Glomerular visceral epithelial cell (primary cell): ENCODE measurements at regions not wholly inside any gene's neighbourhood (a gene's known extent, or its start where the extent isn't known, plus 50 kb on each side); places are given as distances from the start of the nearest gene placed in this dataset.
A peak's percentile ranks its signal among the peaks of the same experiment; 100 is the strongest.

Experiments used
- DNase-seq: peaks from one replicate; pipeline ENCODE4 v3.0.0-alpha.2; 2016; ENCODE audit errors: extremely low spot score

GRCh38 chrX:120819126-120819525 is 56.5 kb downstream of the CT47B1 start:
- no peak for DNase-seq

GRCh38 chrX:120813982-120814381 is 61.7 kb downstream of the CT47B1 start:
- no peak for DNase-seq

- DNase-seq = no peak
Observed at GRCh38 chrX:120801426-120801825, 74.2 kb downstream of the CT47B1 start.

GRCh38 chrX:120797188-120797851 is 78.3 kb downstream of the CT47B1 start:
- DNase-seq = no peak

GRCh38 chrX:120795301-120795700 is 80.4 kb downstream of the CT47B1 start:
- no peak for DNase-seq

- DNase-seq = no peak
Observed at GRCh38 chrX:120794525-120794975, 81.1 kb downstream of the CT47B1 start.

GRCh38 chrX:120793098-120793497 is 82.6 kb downstream of the CT47B1 start:
- DNase-seq = no peak

GRCh38 chrX:120791013-120791643 is 84.5 kb downstream of the CT47B1 start:
- peak; percentile 33 for DNase-seq

GRCh38 chrX:120790552-120790951 is 85.1 kb downstream of the CT47B1 start:
- no peak for DNase-seq

GRCh38 chrX:120790118-120790517 is 85.5 kb downstream of the CT47B1 start:
- DNase-seq = peak; percentile 60

- DNase-seq = peak; percentile 1
Observed at GRCh38 chrX:120781403-120781802, 94.3 kb downstream of the CT47B1 start.

GRCh38 chrX:120775959-120776358 is 99.7 kb downstream of the CT47B1 start:
- DNase-seq = no peak

- DNase-seq = no peak
Observed at GRCh38 chrX:120774606-120775005, 101.1 kb downstream of the CT47B1 start.

- no peak for DNase-seq
Observed at GRCh38 chrX:120773801-120774200, 101.9 kb downstream of the CT47B1 start.

GRCh38 chrX:120769576-120770341 is 105.9 kb downstream of the CT47B1 start:
- DNase-seq = peak; percentile 38

GRCh38 chrX:120768681-120769080 is 107.0 kb downstream of the CT47B1 start:
- peak; percentile 1 for DNase-seq

GRCh38 chrX:120768254-120768653 is 107.4 kb downstream of the CT47B1 start:
- DNase-seq = no peak

GRCh38 chrX:120763269-120763668 is 112.4 kb downstream of the CT47B1 start:
- no peak for DNase-seq

GRCh38 chrX:120761810-120762209 is 113.9 kb downstream of the CT47B1 start:
- no peak for DNase-seq

- DNase-seq = no peak
Observed at GRCh38 chrX:120759685-120760084, 116.0 kb downstream of the CT47B1 start.

- no peak for DNase-seq
Observed at GRCh38 chrX:120755066-120755846, 120.4 kb downstream of the CT47B1 start.
